Gastrocnemius medialis (tissue), 4 donors: ENCODE measurements at regions not wholly inside any gene's neighbourhood (a gene's known extent, or its start where the extent isn't known, plus 50 kb on each side); places are given as distances from the start of the nearest gene placed in this dataset.
"Not testable (repeated sequence)": the region's sequence is repeated elsewhere in the genome, so short reads cannot be mapped to it uniquely, and the experiment has no call there.

ENCODE experiments used
- ATAC-seq, 2 donors: fragments of 150-250 bp; one replicate each; pipeline ENCODE4 v1.9.1; 2016
- DNase-seq, 2 donors: peaks; one replicate each; pipeline ENCODE4 v3.0.0-alpha.2; 2019
- H3K27ac ChIP-seq, 4 donors: fragments of 200-600 bp; sonication (generic); 1 replicate in 1 of 4; 2 replicates in 3 of 4; pipeline ENCODE4 v1.5.1; 2016 to 2018; ENCODE audit warnings: mild to moderate bottlenecking in 2 of 4, moderate library complexity in 1 of 4
- H3K27me3 ChIP-seq, 3 donors: fragments of 200-600 bp; sonication (generic) in 2 of 3; 1 replicate in 1 of 3; 2 replicates in 2 of 3; pipeline versions ENCODE4 v1.5.1 to v1.6.0; 2016 to 2019; ENCODE audit warnings: mild to moderate bottlenecking in 1 of 3, moderate library complexity in 1 of 3
- H3K36me3 ChIP-seq, 2 donors: fragments of 200-600 bp; sonication (generic) in 1 of 2; one replicate each; pipeline ENCODE4 v1.5.1; 2017 to 2018
- H3K4me1 ChIP-seq, 2 donors: fragments of 200-600 bp; sonication (generic) in 1 of 2; one replicate each; pipeline ENCODE4 v1.5.1; 2016 to 2017; ENCODE audit warnings: mild to moderate bottlenecking in 2 of 2
- H3K4me3 ChIP-seq, 4 donors: fragments of 200-600 bp; sonication (generic) in 3 of 4; 1 replicate in 1 of 4; 2 replicates in 3 of 4; pipeline ENCODE4 v1.5.1; 2016 to 2019; ENCODE audit warnings: mild to moderate bottlenecking in 2 of 4
- H3K9me3 ChIP-seq, 3 donors: fragments of 200-600 bp; sonication (generic) in 2 of 3; 1 replicate in 1 of 3; 2 replicates in 2 of 3; pipeline ENCODE4 v1.5.1; 2016 to 2019
- POLR2A ChIP-seq, 2 donors: fragments of 450-650 bp; IDR thresholded peaks; one replicate each; pipeline ENCODE4 v1.6.1; 2017; ENCODE audit warnings: antibody characterized with exemption in 2 of 2, mild to moderate bottlenecking in 2 of 2, moderate library complexity in 2 of 2
- in situ Hi-C, 4 donors: fragments of 200-750 bp; cut with MboI; loops; one replicate each; pipeline versions ENCODE4 v1.15.0 to v1.8.0; 2017; ENCODE audit warnings: low sequenced_read_pairs in 4 of 4
- intact Hi-C: fragments of 100-400 bp; cut with DNase I; formaldehyde crosslinking; loops from one replicate; pipeline ENCODE4 v1.15.1; 2023; ENCODE audit warnings: low total_unique reads
- TF ChIP-seq, protein P1 (sequence below), 5 experiments: fragments of 450-650 bp in 3 of 5; fragments of 200-600 bp in 2 of 5; sonication (generic) in 2 of 5; IDR thresholded peaks in 4 of 5; conservative IDR thresholded peaks in 1 of 5; 1 replicate in 4 of 5; 2 replicates in 1 of 5; pipeline ENCODE4 v1.5.1; 2016 to 2019; ENCODE audit warnings: antibody characterized with exemption in 5 of 5, mild to moderate bottlenecking in 3 of 5, moderate library complexity in 3 of 5

DNA sequence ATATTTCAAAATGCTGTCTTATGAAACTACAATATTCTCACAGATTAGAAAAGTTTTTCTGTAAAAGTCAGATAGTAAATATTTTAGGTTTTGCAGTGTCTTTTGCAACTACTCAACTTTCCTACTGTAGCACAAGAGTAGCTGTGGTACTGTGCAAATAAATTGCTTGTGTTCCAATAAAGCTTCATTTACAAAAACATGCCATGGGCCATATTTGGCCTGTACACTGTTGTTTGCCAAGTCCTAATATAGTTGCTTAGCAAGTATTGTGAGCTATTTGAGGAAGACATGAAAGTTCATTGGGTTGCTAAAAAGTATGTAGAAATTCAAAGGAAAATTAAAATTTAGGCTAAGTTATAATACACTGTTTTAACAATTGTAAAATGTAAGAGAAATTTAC lies 80.0 kb downstream of the TFPI2 start:
- intact Hi-C loops: no loop called here

DNA sequence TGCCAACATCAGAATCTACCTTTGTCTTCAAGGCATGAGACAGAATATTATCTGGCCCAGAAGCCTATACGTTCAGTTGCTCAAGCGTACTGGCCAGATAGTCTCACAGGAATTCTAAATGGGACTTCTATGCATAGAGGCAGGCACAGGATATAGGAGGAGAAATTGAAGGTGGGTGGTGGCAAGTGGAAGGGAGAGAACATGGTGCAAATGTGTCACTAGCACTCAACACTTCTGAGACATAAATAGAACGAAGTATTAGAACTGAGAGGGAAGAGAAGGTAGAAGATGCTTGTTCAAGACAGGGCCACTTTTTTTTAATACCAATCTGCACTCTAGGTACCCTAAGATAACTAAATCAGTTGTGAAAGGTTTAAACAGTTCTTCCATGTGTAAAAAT lies 85.8 kb downstream of the TFPI2 start:
- Histone ChIP-seq H3K9me3 (no peaks in the 10 kb centered on the region), H3K27ac (no peak overlapping the region), H3K27me3 (no peaks in the 10 kb centered on the region), H3K4me1 (no peaks in the 10 kb centered on the region), H3K4me3 (no peak overlapping the region), H3K36me3 (no peaks in the 10 kb centered on the region)
- TF ChIP-seq, protein P1, sequence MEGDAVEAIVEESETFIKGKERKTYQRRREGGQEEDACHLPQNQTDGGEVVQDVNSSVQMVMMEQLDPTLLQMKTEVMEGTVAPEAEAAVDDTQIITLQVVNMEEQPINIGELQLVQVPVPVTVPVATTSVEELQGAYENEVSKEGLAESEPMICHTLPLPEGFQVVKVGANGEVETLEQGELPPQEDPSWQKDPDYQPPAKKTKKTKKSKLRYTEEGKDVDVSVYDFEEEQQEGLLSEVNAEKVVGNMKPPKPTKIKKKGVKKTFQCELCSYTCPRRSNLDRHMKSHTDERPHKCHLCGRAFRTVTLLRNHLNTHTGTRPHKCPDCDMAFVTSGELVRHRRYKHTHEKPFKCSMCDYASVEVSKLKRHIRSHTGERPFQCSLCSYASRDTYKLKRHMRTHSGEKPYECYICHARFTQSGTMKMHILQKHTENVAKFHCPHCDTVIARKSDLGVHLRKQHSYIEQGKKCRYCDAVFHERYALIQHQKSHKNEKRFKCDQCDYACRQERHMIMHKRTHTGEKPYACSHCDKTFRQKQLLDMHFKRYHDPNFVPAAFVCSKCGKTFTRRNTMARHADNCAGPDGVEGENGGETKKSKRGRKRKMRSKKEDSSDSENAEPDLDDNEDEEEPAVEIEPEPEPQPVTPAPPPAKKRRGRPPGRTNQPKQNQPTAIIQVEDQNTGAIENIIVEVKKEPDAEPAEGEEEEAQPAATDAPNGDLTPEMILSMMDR (IDR thresholded peaks at IDR 0.05 in 4 of 5, conservative IDR thresholded peaks at IDR 0.05 in 1 of 5): no peak
- TF ChIP-seq POLR2A (IDR thresholded peaks at IDR 0.05): no peak
- DNase-seq (no peak), ATAC-seq (no peak)
- in situ Hi-C loops: no loop called here
- intact Hi-C loops: no loop called here

More for the DNA sequence above, 80.0 kb downstream of the TFPI2 start:
- DNase-seq (no peak), ATAC-seq (no peak)
- in situ Hi-C loops: no loop called here
- H3K36me3 ChIP-seq: no peaks in the 10 kb centered on the region
- H3K27me3 ChIP-seq: no peaks in the 10 kb centered on the region
- H3K27ac ChIP-seq: no peak overlapping the region
- H3K4me1 ChIP-seq: no peaks in the 10 kb centered on the region
- TF ChIP-seq, protein P1 (IDR thresholded peaks at IDR 0.05 in 4 of 5, conservative IDR thresholded peaks at IDR 0.05 in 1 of 5): no peak
- TF ChIP-seq POLR2A (IDR thresholded peaks at IDR 0.05): no peak
- no peak overlapping the region for H3K4me3 ChIP-seq
- H3K9me3 ChIP-seq: no peaks in the 10 kb centered on the region

DNA sequence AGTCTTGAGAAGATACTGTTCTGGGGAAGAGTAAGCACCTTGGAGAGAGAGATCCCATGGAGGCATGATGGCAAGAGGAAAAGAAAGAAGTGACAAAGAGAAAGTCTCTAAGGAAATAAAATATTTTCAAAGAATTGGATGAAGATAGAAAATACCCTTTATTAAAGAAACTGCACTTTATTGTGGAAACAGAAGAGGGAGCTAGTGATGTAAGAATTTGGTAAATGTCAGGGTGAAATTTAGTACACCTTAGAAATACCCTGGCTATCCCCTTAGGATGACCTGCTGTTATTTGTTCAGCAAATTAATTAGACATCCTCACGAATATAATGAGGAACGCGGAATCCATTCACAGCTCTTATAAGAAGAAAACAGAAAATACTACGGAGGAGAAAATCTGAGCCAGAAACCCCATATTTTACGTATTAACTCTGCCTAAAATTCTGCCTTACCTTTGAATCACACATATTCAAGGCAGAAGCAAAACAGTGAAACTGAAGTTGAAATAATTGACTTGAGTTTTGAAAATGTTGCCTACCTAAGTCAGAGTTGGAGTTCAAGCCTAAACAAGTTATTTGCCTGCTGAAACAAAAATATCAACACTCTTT lies 90.7 kb downstream of the TFPI2 start:
- intact Hi-C loops: no loop called here
- Histone ChIP-seq H3K27ac (no peak overlapping the region), H3K4me1 (no peaks in the 10 kb centered on the region), H3K36me3 (no peaks in the 10 kb centered on the region), H3K4me3 (no peak overlapping the region), H3K27me3 (no peaks in the 10 kb centered on the region), H3K9me3 (no peaks in the 10 kb centered on the region)
- ATAC-seq (no peak), DNase-seq (no peak)
- TF ChIP-seq, protein P1 (IDR thresholded peaks at IDR 0.05 in 4 of 5, conservative IDR thresholded peaks at IDR 0.05 in 1 of 5): peak in 2 of 5 experiments; percentile 14 to 22
- no peak for TF ChIP-seq POLR2A (IDR thresholded peaks at IDR 0.05)
- in situ Hi-C loops: no loop called here

DNA sequence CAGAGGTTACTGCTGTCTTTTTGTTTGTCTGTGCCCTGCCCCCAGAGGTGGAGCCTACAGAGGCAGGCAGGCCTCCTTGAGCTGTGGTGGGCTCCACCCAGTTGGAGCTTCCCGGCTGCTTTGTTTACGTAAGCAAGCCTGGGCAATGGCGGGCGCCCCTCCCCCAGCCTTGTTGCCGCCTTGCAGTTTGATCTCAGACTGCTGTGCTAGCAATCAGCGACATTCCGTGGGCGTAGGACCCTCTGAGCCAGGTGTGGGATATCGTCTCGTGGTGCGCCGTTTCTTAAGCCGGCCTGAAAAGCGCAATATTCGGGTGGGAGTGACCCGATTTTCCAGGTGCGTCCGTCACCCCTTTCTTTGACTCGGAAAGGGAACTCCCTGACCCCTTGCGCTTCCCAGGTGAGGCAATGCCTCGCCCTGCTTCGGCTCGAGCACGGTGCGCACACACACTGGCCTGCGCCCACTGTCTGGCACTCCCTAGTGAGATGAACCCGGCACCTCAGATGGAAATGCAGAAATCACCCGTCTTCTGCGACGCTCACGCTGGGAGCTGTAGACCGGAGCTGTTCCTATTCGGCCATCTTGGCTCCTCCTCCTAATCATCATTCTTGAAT lies 97.4 kb downstream of the TFPI2 start:
- H3K4me1 ChIP-seq, H3K9me3 ChIP-seq, in situ Hi-C loops, H3K27ac ChIP-seq, intact Hi-C loops, H3K27me3 ChIP-seq, DNase-seq, H3K4me3 ChIP-seq, H3K36me3 ChIP-seq, ATAC-seq: not testable (repeated sequence)

DNA sequence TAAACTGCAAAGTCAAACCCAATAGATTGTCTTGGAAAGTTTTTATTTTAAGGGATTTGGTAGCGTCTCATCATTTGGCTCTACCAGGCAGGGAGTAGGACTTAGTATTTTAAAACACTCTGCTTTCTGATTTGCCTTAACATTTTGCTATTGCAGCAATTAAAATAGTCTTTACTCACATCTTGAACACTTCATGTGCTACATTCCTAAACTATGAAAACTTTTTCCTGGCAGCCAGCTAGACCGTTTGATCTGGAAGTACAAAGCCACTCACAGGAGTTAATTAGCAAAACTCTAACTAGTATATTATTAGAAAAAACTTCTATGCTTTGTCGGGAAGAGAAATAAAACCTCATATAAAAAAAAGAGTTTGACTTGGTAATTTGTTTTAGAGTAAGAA lies 111.4 kb downstream of the TFPI2 start:
- DNase-seq (no peak), ATAC-seq (no peak)
- Histone ChIP-seq H3K36me3 (no peaks in the 10 kb centered on the region), H3K4me1 (no peaks in the 10 kb centered on the region), H3K9me3 (no peaks in the 10 kb centered on the region), H3K4me3 (no peak overlapping the region), H3K27ac (no peak overlapping the region), H3K27me3 (no peaks in the 10 kb centered on the region)
- in situ Hi-C loops: no loop called here
- no peak for TF ChIP-seq POLR2A (IDR thresholded peaks at IDR 0.05)
- TF ChIP-seq, protein P1 (IDR thresholded peaks at IDR 0.05 in 4 of 5, conservative IDR thresholded peaks at IDR 0.05 in 1 of 5): no peak
- intact Hi-C loops: no loop called here
